ENCODE measurements at regions not wholly inside any gene's neighbourhood (a gene's known extent, or its start where the extent isn't known, plus 50 kb on each side); places are given as distances from the start of the nearest gene placed in this dataset.

- no peak for FAIRE-seq
- intact Hi-C loops (cut with DNase I): no loop called here
- no peak for TF ChIP-seq CTCF (IDR thresholded peaks at IDR 0.05; ENCODE audit: borderline replicate concordance, extremely low read depth, insufficient read depth)
- no peak for DNase-seq
- Histone ChIP-seq H3K4me1 (ENCODE audit: control insufficient read depth in 2 of 3, insufficient read depth in 2 of 3, low read depth in 1 of 3, low read length in 3 of 3) (no peaks in the 10 kb centered on the region), H3K27ac (ENCODE audit: low read depth in 2 of 2, low read length in 2 of 2) (no peak overlapping the region), H3K4me3 (ENCODE audit: low read length in 3 of 3) (no peak overlapping the region), H3K9me3 (ENCODE audit: control insufficient read depth in 2 of 3, insufficient read depth in 1 of 3, low read length in 3 of 3) (no peaks in the 10 kb centered on the region), H3K36me3 (ENCODE audit: control insufficient read depth in 2 of 3, insufficient read depth in 3 of 3, low read length in 3 of 3) (no peaks in the 10 kb centered on the region), H3K9ac (ENCODE audit: low read length in 3 of 3) (no peak overlapping the region), H3K27me3 (ENCODE audit: control insufficient read depth, insufficient read depth, low read length) (no peaks in the 10 kb centered on the region)
These were observed 74.6 kb upstream of the KCNG1 start for GRCh38 chr20:51097351-51098120.

GRCh38 chr20:51096582-51097267, 73.8 kb upstream of the KCNG1 start:
- peaks cover under 1% of the 10 kb centered on the region for H3K27me3 ChIP-seq (ENCODE audit: control insufficient read depth, insufficient read depth, low read length)
- no peaks in the 10 kb centered on the region for H3K9me3 ChIP-seq (ENCODE audit: control insufficient read depth in 2 of 3, insufficient read depth in 1 of 3, low read length in 3 of 3)
- no peaks in the 10 kb centered on the region for H3K4me1 ChIP-seq (ENCODE audit: control insufficient read depth in 2 of 3, insufficient read depth in 2 of 3, low read depth in 1 of 3, low read length in 3 of 3)
- TF ChIP-seq CTCF (IDR thresholded peaks at IDR 0.05; ENCODE audit: borderline replicate concordance, extremely low read depth, insufficient read depth): no peak
- FAIRE-seq (no peak), DNase-seq (no peak)
- no peak overlapping the region for H3K4me3 ChIP-seq (ENCODE audit: low read length in 3 of 3)
- intact Hi-C loops (cut with DNase I): no loop called here
- no peaks in the 10 kb centered on the region for H3K36me3 ChIP-seq (ENCODE audit: control insufficient read depth in 2 of 3, insufficient read depth in 3 of 3, low read length in 3 of 3)
- no peak overlapping the region for H3K9ac ChIP-seq (ENCODE audit: low read length in 3 of 3)
- no peak overlapping the region for H3K27ac ChIP-seq (ENCODE audit: low read depth in 2 of 2, low read length in 2 of 2)

- no peaks in the 10 kb centered on the region for H3K4me1 ChIP-seq (ENCODE audit: control insufficient read depth in 2 of 3, insufficient read depth in 2 of 3, low read depth in 1 of 3, low read length in 3 of 3)
- H3K9me3 ChIP-seq (ENCODE audit: control insufficient read depth in 2 of 3, insufficient read depth in 1 of 3, low read length in 3 of 3): no peaks in the 10 kb centered on the region
- no peak for TF ChIP-seq CTCF (IDR thresholded peaks at IDR 0.05; ENCODE audit: borderline replicate concordance, extremely low read depth, insufficient read depth)
- intact Hi-C loops (cut with DNase I): no loop called here
- H3K9ac ChIP-seq (ENCODE audit: low read length in 3 of 3): no peak overlapping the region
- DNase-seq (peak in 1 of 5 donors; percentile 28), FAIRE-seq (no peak)
- no peak overlapping the region for H3K4me3 ChIP-seq (ENCODE audit: low read length in 3 of 3)
- no peak overlapping the region for H3K27ac ChIP-seq (ENCODE audit: low read depth in 2 of 2, low read length in 2 of 2)
- no peaks in the 10 kb centered on the region for H3K36me3 ChIP-seq (ENCODE audit: control insufficient read depth in 2 of 3, insufficient read depth in 3 of 3, low read length in 3 of 3)
- H3K27me3 ChIP-seq (ENCODE audit: control insufficient read depth, insufficient read depth, low read length): peaks cover 3% of the 10 kb centered on the region
These were observed 73.0 kb upstream of the KCNG1 start for GRCh38 chr20:51095633-51096521.
